ENCODE measurements at regions not wholly inside any gene's neighbourhood (a gene's known extent, or its start where the extent isn't known, plus 50 kb on each side); places are given as distances from the start of the nearest gene placed in this dataset.

DNA sequence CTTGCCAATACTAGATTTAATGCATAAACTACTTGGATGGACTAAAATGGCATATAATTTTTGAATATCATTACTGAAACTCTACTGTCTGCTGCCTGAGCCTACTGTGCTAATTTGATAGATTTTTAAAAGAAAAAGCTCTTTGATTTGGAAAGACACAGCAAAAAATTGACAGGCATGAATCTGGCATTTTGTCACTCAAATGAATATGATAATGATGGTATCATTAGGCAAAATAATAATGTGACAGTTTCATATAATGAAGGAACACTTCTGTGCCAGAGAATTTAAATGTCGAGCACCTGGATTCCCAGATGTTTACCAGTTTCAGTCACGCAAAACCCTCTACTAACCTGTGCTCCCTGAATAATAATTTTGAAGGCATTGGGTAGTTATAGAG is 60.0 kb upstream of the SLC13A1 start:
- H3K9me3 Mint-ChIP-seq, result peaks cover 2 to 4% of the 10 kb centered on the region in 2 experiments; a peak in 1 of 5 replicates

More for the DNA sequence above, 60.0 kb upstream of the SLC13A1 start:
- H3K14ac ChIP-seq (ENCODE audit: insufficient read depth, low read length), result no peak overlapping the region
- H3T11ph ChIP-seq (ENCODE audit: low read length), result no peak overlapping the region
- no peak overlapping the region for H3K23ac ChIP-seq (ENCODE audit: insufficient read length, low read depth, low read length)
- H3K27me3 ChIP-seq (ENCODE audit: insufficient read depth, low read length), result no peaks in the 10 kb centered on the region
- peaks cover 4% of the 10 kb centered on the region; the same call in 1 of the 2 replicates for H3K4me1 ChIP-seq (ENCODE audit: insufficient read depth, low read length)
- no peak overlapping the region for H3K18ac ChIP-seq (ENCODE audit: insufficient read length, low read depth, low read length)
- H3K9ac ChIP-seq (ENCODE audit: extremely low read depth, insufficient read length, low read length), result no peak overlapping the region
- H2AK5ac ChIP-seq (ENCODE audit: insufficient read length, low read length), result no peak overlapping the region
- H2BK12ac ChIP-seq (ENCODE audit: insufficient read length, low read depth, low read length), result no peak overlapping the region
- no peak overlapping the region for H3K56ac ChIP-seq (ENCODE audit: insufficient read length, low read depth, low read length)
- TF ChIP-seq CTCF (conservative IDR thresholded peaks at IDR 0.05), result no peak
- no peak overlapping the region for H2BK5ac ChIP-seq (ENCODE audit: insufficient read length, low read length)
- no peak overlapping the region for H2BK15ac ChIP-seq (ENCODE audit: low read depth, low read length)
- H3K9me3 ChIP-seq (ENCODE audit: control insufficient read depth, low read depth, low read length), result no peaks in the 10 kb centered on the region
- WGBS (ENCODE audit: extremely low coverage, insufficient read length, low lambda C conversion rate), result no CpG with 5 or more reads among the region's 2 CpGs
- H4K91ac ChIP-seq (ENCODE audit: insufficient read length, low read depth, low read length), result no peak overlapping the region
- H3K4me2 ChIP-seq (ENCODE audit: insufficient read depth, insufficient read length, low read length), result no peak overlapping the region
- H4K20me1 ChIP-seq (ENCODE audit: control insufficient read depth, insufficient read depth, insufficient read length), result no peaks in the 10 kb centered on the region
- no peak overlapping the region for H2AFZ ChIP-seq (ENCODE audit: low read length)
- H3K79me1 ChIP-seq (ENCODE audit: insufficient read depth, low read depth, low read length, poor library complexity, severe bottlenecking), result no peaks in the 10 kb centered on the region
- H2BK120ac ChIP-seq (ENCODE audit: low read depth, low read length, poor library complexity, severe bottlenecking), result no peak overlapping the region
- peaks cover 0 to 2% (median 0%) of the 10 kb centered on the region in 3 experiments; a peak in 1 of 7 replicates for H3K36me3 Mint-ChIP-seq (ENCODE audit: insufficient read depth in 1 of 3, low read depth in 3 of 3)
- H3K4me1 Mint-ChIP-seq, result peaks cover 10% of the 10 kb centered on the region in 2 experiments
- no peak overlapping the region for H3K27ac ChIP-seq (ENCODE audit: insufficient read length, low read depth, low read length)
- no peak overlapping the region for H3K4ac ChIP-seq (ENCODE audit: low read depth, low read length)
- H3K27me3 Mint-ChIP-seq (ENCODE audit: low read depth), result no peaks in the 10 kb centered on the region
- H3K79me2 ChIP-seq (ENCODE audit: insufficient read depth, low read length), result no peaks in the 10 kb centered on the region
- H3K4me3 Mint-ChIP-seq, result no peak overlapping the region
- H4K8ac ChIP-seq (replicated peaks; ENCODE audit: insufficient read length, low read depth, low read length), result no peak overlapping the region
- no peak overlapping the region for H3K27ac Mint-ChIP-seq
- H3K23me2 ChIP-seq (ENCODE audit: insufficient read length, low read depth, low read length, poor library complexity, severe bottlenecking), result no peaks in the 10 kb centered on the region
- DNase-seq, result no peak
- H4K5ac ChIP-seq (ENCODE audit: insufficient read length, low read depth, low read length), result no peak overlapping the region
- no peak overlapping the region for H2BK20ac ChIP-seq (ENCODE audit: low read depth, low read length, poor library complexity, severe bottlenecking)

Data from H9 (cell line).